ENCODE measurements at regions not wholly inside any gene's neighbourhood (a gene's known extent, or its start where the extent isn't known, plus 50 kb on each side); places are given as distances from the start of the nearest gene placed in this dataset.

- H3K27ac ChIP-seq (ENCODE audit: low read depth, low read length): no peak overlapping the region
- H3K27me3 ChIP-seq (ENCODE audit: low read length): no peaks in the 10 kb centered on the region
- H3K9me3 ChIP-seq (ENCODE audit: insufficient read depth, low read length): no peaks in the 10 kb centered on the region
- no peaks in the 10 kb centered on the region for H3F3A ChIP-seq (ENCODE audit: insufficient read depth)
- no peak for TF ChIP-seq EZH2phosphoT487 (conservative IDR thresholded peaks at IDR 0.05; ENCODE audit: low read length)
- TF ChIP-seq, protein P1, sequence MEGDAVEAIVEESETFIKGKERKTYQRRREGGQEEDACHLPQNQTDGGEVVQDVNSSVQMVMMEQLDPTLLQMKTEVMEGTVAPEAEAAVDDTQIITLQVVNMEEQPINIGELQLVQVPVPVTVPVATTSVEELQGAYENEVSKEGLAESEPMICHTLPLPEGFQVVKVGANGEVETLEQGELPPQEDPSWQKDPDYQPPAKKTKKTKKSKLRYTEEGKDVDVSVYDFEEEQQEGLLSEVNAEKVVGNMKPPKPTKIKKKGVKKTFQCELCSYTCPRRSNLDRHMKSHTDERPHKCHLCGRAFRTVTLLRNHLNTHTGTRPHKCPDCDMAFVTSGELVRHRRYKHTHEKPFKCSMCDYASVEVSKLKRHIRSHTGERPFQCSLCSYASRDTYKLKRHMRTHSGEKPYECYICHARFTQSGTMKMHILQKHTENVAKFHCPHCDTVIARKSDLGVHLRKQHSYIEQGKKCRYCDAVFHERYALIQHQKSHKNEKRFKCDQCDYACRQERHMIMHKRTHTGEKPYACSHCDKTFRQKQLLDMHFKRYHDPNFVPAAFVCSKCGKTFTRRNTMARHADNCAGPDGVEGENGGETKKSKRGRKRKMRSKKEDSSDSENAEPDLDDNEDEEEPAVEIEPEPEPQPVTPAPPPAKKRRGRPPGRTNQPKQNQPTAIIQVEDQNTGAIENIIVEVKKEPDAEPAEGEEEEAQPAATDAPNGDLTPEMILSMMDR (IDR thresholded peaks at IDR 0.05; ENCODE audit: insufficient read depth, low read length, poor library complexity, severe bottlenecking): no peak
- no peaks in the 10 kb centered on the region for H3K79me2 ChIP-seq (ENCODE audit: insufficient read depth, low read length)
- H3K4me3 ChIP-seq (ENCODE audit: insufficient read depth, low read length, poor library complexity, severe bottlenecking): no peak overlapping the region
- H3K36me3 ChIP-seq (ENCODE audit: low read length): no peaks in the 10 kb centered on the region
- no peaks in the 10 kb centered on the region for H3K9me2 ChIP-seq (replicated peaks; ENCODE audit: insufficient read depth, low read length)
- no peak overlapping the region for H3K9ac ChIP-seq (ENCODE audit: low read length)
- no peak overlapping the region for H2AFZ ChIP-seq (ENCODE audit: low read depth, low read length, severe bottlenecking)
- no peak overlapping the region for H3K4me2 ChIP-seq (ENCODE audit: low read depth, low read length, poor library complexity, severe bottlenecking)
- H4K20me1 ChIP-seq (ENCODE audit: low read depth, low read length): no peaks in the 10 kb centered on the region
These were observed 477.7 kb downstream of the PDGFC start for GRCh38 chr4:156493858-156494257.

DNA sequence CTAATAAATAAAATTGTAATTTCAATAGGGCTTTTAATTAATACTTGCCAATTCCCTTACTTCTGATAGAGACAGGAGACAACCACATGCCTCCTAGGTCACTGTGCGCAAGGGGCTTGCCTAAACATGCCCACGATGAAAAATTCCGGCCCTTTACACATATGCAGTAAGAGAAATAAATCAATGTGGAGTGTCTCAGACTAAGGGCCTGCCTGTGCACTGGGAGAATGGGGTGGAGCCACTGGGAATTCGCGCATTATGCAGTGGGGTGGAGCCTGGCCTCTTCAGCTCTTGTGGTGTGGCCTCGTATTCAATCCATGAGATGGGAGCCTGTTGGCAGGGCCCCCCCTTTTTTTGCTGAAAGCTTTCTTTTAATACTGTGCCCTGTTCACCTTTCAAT, 484.5 kb downstream of the PDGFC start:
- no peak overlapping the region for H3K4me2 ChIP-seq (ENCODE audit: low read depth, low read length, poor library complexity, severe bottlenecking)
- no peaks in the 10 kb centered on the region for H3K36me3 ChIP-seq (ENCODE audit: low read length)
- H3K9me3 ChIP-seq (ENCODE audit: insufficient read depth, low read length): no peaks in the 10 kb centered on the region
- H3K9ac ChIP-seq (ENCODE audit: low read length): no peak overlapping the region
- no peaks in the 10 kb centered on the region for H3K79me2 ChIP-seq (ENCODE audit: insufficient read depth, low read length)
- H4K20me1 ChIP-seq (ENCODE audit: low read depth, low read length): no peaks in the 10 kb centered on the region
- no peak for TF ChIP-seq EZH2phosphoT487 (conservative IDR thresholded peaks at IDR 0.05; ENCODE audit: low read length)
- TF ChIP-seq, protein P1 (IDR thresholded peaks at IDR 0.05; ENCODE audit: insufficient read depth, low read length, poor library complexity, severe bottlenecking): no peak
- H3K9me2 ChIP-seq (replicated peaks; ENCODE audit: insufficient read depth, low read length): no peaks in the 10 kb centered on the region
- H3K27me3 ChIP-seq (ENCODE audit: low read length): no peaks in the 10 kb centered on the region
- no peak overlapping the region for H2AFZ ChIP-seq (ENCODE audit: low read depth, low read length, severe bottlenecking)
- H3K4me3 ChIP-seq (ENCODE audit: insufficient read depth, low read length, poor library complexity, severe bottlenecking): no peak overlapping the region
- H3F3A ChIP-seq (ENCODE audit: insufficient read depth): no peaks in the 10 kb centered on the region
- no peak overlapping the region for H3K27ac ChIP-seq (ENCODE audit: low read depth, low read length)

- Histone ChIP-seq H2AFZ (ENCODE audit: low read depth, low read length, severe bottlenecking) (no peak overlapping the region), H3K4me2 (ENCODE audit: low read depth, low read length, poor library complexity, severe bottlenecking) (no peak overlapping the region), H3K9me3 (ENCODE audit: insufficient read depth, low read length) (no peaks in the 10 kb centered on the region), H3K36me3 (ENCODE audit: low read length) (no peaks in the 10 kb centered on the region), H3K79me2 (ENCODE audit: insufficient read depth, low read length) (no peaks in the 10 kb centered on the region), H3K9me2 (replicated peaks; ENCODE audit: insufficient read depth, low read length) (no peaks in the 10 kb centered on the region), H3K27ac (ENCODE audit: low read depth, low read length) (no peak overlapping the region), H4K20me1 (ENCODE audit: low read depth, low read length) (no peaks in the 10 kb centered on the region), H3K27me3 (ENCODE audit: low read length) (no peaks in the 10 kb centered on the region), H3K4me3 (ENCODE audit: insufficient read depth, low read length, poor library complexity, severe bottlenecking) (no peak overlapping the region), H3F3A (ENCODE audit: insufficient read depth) (no peaks in the 10 kb centered on the region), H3K9ac (ENCODE audit: low read length) (no peak overlapping the region)
- TF ChIP-seq EZH2phosphoT487 (conservative IDR thresholded peaks at IDR 0.05; ENCODE audit: low read length): no peak
- TF ChIP-seq, protein P1 (IDR thresholded peaks at IDR 0.05; ENCODE audit: insufficient read depth, low read length, poor library complexity, severe bottlenecking): no peak
These were observed 489.8 kb downstream of the PDGFC start for GRCh38 chr4:156481845-156482244.
